SH-SY5Y (cell line): ENCODE measurements at regions not wholly inside any gene's neighbourhood (a gene's known extent, or its start where the extent isn't known, plus 50 kb on each side); places are given as distances from the start of the nearest gene placed in this dataset.

ENCODE experiments used
- GATA2 ChIP-seq: IDR thresholded peaks from 2 replicates; pipeline ENCODE4 v1.6.1; 2011; ENCODE audit warnings: mild to moderate bottlenecking, low read depth, low read length
- GATA3 ChIP-seq: IDR thresholded peaks from 2 replicates; pipeline ENCODE4 v1.6.1; 2011; ENCODE audit warnings: low read depth, mild to moderate bottlenecking, low read length, moderate library complexity

DNA sequence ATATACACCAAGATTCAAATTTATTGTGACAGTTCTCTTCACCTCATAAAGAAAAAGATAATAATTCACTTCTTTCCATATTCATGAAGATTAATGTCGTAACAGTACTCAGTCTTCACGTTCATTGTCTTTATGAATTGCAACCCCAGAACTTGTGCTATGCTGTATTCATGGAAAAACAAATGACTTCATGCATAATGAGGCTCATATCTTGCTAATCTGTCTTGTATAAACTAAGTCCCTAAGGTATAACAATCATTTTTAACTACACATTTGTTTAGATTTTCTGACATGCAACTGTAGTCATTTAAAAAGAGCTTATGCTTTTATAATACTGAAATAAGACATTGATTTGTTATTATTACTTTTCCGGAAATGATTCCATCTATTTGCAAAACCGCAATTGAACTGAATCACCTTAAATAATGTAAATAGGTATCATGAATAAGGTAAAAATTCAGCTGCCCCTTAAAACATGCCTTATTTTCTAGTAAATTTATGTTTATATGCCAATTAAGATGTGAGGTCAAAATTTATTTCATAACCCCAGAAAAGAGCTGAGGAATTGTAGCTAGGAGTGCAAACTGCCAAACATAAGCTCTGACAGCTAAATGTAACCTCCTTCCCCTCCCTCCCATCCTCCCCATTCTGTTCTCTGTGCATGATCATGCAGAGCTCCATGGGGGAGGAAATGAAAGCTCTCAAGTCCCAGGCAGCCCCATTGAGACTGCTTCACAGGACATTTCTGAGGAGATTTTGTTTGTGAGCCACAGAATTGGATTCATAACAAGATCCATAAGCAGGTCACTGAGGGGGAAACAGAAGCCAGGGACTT lies 301.6 kb downstream of the ATP23 start:
- TF ChIP-seq GATA3 (no peak), GATA2 (no peak)

DNA sequence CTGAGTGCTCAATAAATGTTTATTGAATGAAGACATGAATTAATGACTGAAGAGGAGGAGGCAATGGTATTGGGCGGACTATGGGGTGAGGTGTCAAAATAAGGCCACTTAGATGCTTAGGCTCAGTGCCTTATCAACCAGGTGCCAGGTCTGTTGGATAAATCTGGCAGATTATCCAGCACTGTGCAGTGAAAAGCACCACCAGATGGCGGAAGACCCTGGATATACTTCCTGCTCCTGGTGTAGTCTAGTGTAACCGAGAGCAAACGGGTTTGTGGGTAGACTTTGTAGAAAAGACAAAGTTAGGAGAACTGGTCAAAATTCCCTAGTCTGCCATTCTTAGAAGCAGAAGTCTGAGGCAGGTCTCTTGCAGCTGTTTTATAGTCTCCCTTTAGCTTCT lies 306.3 kb downstream of the ATP23 start:
- TF ChIP-seq GATA2, result no peak

DNA sequence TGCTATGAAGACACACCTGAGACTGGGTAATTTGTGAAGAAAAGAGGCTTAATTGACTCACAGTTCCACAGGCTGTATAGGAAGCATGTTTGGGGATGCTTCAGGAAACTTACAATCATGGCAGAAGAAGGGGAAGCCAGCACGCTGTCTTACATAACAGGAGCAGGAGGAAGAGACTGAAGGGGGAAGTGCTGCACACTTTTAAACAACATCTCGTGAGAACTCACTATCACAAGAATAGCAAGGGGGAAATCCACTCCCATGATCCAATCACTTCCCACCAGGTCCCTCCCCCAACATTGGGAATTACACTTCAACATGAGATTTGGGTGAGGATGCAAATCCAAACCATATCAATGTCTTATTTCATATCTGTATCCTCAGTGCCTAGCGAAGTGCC lies 307.2 kb downstream of the ATP23 start:
- no peak for TF ChIP-seq GATA2
- no peak for TF ChIP-seq GATA3

DNA sequence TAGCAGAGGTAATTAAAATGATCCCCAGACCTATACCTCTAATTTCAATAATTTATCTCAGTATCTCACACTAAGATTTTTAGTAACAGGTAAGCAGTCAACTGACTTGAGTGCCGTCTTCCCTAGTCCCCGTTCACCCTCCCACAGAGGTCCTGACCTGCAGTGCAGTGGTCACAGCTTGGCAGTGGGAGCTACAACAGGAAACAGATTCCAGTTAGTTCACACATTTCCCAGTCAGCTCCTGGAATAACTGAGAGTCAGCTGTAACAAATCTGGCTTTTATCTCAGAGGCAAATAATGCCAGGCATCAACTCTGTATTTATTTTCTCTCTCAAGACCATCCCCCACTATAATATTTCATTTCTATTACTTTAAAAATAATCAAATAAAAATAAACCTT lies 308.2 kb downstream of the ATP23 start:
- TF ChIP-seq GATA2 (no peak), GATA3 (no peak)

DNA sequence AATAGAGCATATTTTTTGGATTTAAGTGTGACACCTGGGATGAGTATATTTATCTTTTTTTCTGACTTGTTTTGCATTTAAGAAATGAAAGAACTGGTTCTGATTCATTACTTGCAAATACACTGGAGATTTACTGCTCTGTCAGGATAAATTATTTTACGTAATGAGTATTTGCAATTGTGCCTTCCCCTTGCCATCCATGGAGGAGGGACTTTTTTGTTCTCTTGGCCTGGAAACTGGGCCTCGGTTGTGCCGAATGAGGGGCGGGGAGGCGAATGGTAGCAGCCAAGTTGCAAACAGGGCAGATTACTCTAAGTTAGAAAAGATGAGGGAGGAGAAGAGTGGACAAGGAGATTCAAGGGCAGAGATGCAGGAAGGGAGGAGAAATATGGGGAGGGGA lies 308.7 kb downstream of the ATP23 start:
- no peak for TF ChIP-seq GATA3
- TF ChIP-seq GATA2, result no peak

DNA sequence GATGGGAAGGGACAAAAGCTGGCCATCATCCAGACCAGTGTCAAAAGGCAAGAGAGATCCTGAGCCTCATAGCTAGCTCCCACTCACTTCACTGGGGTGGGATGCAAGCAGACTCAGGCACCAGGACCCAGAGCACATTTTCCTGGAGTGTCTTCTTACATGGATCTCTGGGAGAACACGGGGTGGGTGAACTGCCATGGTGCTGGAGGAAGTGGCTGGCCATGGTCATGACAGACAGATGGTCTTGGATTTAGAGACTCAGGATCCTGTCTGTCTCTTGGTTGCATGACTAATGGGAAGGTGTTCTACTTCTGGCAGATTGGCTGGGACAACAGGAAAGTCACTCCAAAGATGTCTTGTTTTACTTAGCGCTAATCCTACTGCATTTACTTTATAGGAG lies 311.5 kb downstream of the ATP23 start:
- TF ChIP-seq GATA3, result no peak
- no peak for TF ChIP-seq GATA2

DNA sequence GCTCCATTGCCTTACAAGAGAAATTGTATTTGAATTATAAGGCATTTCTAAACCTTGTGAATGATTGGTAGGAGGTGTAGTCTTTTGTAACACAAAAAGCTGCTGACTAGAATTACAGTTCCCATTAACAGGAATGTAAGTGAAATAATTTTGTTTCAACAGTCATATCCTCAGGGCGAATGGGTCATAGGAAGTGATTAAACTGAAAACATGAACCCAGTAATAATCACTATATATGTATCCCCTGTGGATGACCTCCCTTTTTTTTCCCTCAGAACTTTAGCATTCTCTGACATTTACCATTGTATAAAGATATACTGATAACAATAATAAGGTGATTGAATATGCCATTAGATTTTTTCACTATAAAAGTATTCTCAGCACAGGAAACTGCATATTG lies 312.3 kb downstream of the ATP23 start:
- TF ChIP-seq GATA2, result no peak
- TF ChIP-seq GATA3, result no peak

DNA sequence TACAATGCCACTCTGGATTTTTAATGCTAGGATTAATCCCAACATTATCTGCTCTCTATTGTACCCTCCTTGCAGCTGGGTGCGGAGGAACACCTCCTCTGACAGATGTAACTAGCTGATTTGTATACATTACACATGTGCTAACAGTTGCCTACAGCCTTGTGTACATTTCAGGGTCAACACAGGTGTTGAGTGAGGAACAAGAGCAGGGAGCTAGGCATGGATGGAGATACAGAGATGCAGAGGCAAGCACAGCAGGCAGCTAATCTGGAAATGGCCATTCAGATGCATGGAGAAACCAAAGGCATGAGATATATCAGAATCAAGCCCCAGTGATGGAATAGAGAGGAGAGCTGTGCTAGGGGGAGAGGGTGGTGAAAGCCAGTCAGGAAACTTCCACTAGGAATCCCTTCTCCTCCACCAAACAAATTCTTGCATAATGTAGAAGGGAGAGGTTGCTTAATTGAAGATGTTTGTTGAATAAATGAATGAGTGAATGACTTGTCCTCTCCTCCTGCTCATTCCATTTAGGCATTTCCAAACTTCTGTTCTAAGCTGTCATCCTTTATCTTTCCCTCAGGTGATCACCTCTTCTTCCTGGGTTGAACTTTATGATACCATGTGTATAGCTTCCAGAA lies 313.2 kb downstream of the ATP23 start:
- TF ChIP-seq GATA3 (no peak), GATA2 (no peak)

DNA sequence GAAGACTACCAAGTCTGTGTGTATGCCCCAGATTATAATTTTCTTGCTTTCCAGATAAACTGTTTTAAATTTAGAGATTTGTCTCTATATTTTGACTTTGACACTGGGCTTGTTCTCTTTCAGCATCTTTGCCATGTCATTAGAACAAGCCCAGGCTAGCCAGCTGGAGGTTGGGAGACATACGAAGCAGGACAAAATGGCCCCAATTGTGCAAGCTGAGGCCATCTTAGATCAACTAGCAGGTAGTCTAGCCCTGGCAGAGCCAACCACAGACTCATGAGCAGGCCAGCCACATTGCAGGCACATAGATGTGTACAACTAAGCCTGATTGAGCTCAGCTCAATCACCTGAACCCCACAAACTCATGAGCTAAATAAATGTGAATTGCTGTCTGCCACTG lies 321.4 kb downstream of the ATP23 start:
- TF ChIP-seq GATA2 (no peak), GATA3 (no peak)

DNA sequence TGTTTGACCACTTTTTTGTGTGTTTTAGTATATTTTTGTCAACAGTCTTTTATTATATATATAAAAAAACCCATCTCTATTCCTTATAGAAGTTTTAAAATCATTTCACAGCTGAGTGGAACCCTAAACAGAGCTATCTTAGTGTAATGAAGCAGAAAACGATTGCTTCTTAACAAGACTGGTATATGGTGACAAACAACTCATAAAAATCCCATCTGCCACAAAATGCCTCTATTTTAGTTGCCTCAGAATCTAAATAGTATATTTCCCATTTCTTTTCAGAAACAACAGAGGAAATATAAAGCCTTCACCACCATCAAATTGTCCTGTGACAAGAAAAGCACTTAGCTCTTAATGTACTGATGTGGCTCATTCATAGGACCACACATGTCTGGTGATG lies 322.4 kb downstream of the ATP23 start:
- TF ChIP-seq GATA3 (no peak), GATA2 (no peak)

DNA sequence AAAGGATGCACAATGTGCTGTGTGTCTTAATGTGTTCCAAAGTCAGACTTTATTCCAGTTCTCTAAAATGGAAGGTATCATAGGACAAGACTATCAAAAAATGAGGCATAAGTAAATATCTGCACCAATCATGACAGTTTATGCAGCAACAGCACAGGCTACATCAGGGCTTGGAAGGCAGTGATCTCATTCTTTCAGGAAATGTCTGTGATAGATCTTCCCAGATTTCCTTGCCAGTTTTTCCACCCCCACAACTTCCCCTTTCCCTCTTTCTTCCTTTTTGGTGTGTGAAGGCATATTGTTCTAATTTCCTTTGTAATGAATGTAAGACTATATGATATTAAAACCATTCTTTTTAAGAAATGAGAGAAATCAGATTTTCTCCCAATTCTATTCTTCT lies 326.7 kb downstream of the ATP23 start:
- TF ChIP-seq GATA2 (no peak), GATA3 (no peak)

DNA sequence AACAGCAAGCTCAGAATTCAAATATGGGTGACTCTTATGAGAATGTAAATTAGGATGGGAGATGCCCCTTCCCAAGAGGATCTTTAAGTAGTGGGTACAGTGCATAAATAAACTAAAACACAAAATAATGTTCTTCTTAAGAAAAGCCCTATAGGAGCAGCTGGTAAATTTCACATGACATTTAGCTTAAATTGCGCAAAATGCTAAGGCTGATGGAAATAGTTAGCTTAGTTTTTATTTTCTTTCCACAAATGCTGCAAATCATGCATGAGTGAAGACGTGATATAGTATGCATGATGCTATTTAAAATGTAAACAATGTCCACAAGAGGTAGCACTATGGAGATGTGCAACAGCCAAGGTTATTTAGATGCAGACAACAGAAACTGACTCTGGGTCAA lies 328.1 kb downstream of the ATP23 start:
- no peak for TF ChIP-seq GATA2
- TF ChIP-seq GATA3, result no peak

DNA sequence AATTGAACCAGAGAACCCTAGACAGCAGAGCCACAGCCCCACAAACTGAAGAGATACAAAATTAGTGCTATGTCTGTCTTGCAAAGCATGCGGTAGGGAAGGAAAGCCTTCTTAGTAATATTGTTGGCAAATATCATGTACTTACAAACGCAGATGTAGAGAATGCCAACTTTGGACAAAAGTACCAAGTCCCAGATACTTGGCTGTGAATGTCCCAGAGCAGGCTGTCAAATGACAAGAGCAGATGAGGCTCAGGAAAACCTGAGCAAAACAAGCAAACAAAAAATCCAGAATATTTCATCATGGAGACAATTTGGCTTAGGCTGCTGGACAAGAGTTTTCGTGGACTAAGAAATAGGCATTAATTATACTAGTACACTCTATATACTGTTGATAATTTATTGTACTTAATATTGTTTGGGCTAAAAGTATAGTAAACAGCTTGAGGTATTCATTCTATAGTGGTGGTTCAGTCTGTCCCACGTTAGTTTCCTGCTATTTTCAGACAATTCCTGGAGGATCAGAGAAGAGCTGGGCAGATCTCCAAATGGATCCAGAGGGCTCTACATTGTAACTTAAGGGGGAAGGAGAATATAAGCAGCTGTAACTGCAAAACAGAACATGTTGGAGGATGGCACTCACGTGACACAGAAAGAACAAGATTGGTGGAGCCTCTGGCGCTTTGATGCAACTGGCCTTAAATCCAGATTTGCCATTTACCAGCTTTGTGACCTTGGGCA lies 329.8 kb downstream of the ATP23 start:
- TF ChIP-seq GATA3 (no peak), GATA2 (no peak)

DNA sequence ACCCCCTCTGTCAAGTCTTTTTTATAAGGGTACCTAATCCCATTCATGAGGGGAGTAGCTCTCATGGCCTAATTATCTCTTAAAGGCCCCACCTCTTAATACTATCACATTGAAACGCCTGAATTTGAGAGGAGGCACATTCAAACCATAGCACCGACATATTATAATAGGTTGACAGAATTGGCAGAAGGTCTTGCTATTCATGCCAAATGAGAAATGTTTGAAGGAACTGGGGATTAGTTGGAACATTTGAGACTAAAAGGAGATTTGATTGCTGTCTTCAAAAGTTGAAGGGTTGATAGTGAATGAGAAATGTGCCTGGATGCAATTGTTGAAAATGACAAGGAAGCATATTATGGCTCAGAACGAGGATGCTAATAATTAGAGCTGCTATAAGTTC lies 331.1 kb downstream of the ATP23 start:
- TF ChIP-seq GATA3 (no peak), GATA2 (no peak)

DNA sequence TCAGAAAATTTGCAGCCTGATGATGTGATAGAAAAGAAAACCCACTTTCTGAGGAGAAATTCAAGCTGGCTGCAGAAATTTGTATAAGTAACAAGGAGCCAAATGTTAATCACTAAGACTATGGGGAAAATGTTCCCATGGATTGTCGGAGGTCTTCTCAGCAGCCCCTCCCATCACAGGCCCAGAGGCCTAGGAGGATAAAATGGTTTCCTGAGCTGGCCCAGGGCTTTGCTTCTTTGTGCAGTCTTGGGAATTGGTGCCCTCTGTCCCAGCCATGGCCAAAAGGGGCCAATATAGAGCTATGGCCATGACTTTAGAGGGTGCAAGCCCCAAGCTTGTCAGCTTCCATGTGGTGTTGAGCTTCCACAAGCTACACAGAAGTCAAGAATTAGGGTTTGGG lies 335.9 kb downstream of the ATP23 start:
- no peak for TF ChIP-seq GATA3
- no peak for TF ChIP-seq GATA2
